ENCODE measurements at regions not wholly inside any gene's neighbourhood (a gene's known extent, or its start where the extent isn't known, plus 50 kb on each side); places are given as distances from the start of the nearest gene placed in this dataset.
"Not testable (repeated sequence)": the region's sequence is repeated elsewhere in the genome, so short reads cannot be mapped to it uniquely, and the experiment has no call there.

DNA sequence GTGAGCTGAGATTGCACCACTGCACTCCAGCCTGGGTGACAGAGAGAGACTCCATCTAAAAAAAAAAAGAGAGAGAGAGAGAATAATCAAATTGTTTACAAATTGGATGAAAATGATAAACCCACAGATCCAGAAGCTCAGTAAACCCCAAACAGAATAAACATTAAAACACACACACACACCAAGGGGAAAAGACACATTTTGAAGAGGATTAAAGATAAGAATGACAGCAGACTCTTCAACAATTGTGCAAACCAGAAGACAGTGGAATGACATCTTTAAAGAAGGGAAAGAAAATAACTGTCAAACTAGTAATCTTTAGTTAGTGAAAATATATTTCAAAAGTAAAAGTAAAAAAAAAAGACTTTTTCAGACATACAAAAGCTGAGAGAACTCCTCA, 64.4 kb upstream of the RPL38 start:
- TF ChIP-seq POLR2A (IDR thresholded peaks at IDR 0.05) (no peak), POLR2AphosphoS5 (IDR thresholded peaks at IDR 0.05) (no peak), EP300 (IDR thresholded peaks at IDR 0.05) (no peak)
- TF ChIP-seq, protein P1, sequence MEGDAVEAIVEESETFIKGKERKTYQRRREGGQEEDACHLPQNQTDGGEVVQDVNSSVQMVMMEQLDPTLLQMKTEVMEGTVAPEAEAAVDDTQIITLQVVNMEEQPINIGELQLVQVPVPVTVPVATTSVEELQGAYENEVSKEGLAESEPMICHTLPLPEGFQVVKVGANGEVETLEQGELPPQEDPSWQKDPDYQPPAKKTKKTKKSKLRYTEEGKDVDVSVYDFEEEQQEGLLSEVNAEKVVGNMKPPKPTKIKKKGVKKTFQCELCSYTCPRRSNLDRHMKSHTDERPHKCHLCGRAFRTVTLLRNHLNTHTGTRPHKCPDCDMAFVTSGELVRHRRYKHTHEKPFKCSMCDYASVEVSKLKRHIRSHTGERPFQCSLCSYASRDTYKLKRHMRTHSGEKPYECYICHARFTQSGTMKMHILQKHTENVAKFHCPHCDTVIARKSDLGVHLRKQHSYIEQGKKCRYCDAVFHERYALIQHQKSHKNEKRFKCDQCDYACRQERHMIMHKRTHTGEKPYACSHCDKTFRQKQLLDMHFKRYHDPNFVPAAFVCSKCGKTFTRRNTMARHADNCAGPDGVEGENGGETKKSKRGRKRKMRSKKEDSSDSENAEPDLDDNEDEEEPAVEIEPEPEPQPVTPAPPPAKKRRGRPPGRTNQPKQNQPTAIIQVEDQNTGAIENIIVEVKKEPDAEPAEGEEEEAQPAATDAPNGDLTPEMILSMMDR (IDR thresholded peaks at IDR 0.05): no peak
- H3K36me3 ChIP-seq: no peaks in the 10 kb centered on the region
- H3K4me1 ChIP-seq: no peaks in the 10 kb centered on the region
- no peak overlapping the region for H3K4me3 ChIP-seq
- H3K27ac ChIP-seq: no peak overlapping the region
- H3K9me3 ChIP-seq: peaks cover 0 to 40% (median 0%) of the 10 kb centered on the region in 3 donors
- no peak for ATAC-seq
- peaks cover 23% of the 10 kb centered on the region for H3K27me3 ChIP-seq

DNA sequence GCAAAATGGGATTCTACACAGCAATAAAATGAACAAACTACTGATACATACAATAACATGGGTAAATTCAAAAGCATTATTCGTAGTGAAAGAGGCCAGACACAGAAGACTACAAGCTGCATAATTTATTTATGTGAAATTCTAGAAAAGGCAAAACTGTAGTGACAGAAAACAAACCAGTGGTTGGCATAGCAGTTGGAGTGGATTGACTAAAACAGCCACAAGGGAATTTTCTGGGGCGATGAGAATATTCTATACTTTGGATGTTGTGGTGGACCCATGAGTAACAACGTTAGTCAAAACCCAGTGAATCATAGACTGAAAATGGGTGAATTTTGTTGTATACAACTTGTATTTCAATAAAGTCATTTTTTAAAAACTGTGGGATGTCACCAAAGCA, 63.2 kb upstream of the RPL38 start:
- H3K4me1 ChIP-seq: no peaks in the 10 kb centered on the region
- ATAC-seq: no peak

DNA sequence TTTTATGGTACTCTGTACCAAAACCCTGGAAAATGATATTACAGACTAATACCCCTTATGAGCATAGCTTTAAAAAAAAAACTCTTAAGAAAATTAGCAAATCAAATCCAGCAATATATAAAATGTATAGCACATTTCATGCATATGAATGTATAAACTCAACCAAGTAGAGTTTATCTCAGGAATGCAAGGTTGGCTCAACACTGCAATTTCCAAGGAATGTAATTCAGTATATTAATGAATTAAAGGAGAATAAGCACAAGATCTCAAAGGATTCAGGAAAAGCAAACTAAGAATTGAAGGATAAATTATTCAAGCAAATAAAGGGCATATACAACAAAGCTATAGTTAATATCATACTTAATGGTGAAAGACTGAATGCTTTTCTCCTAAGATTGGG, 61.9 kb upstream of the RPL38 start:
- no peaks in the 10 kb centered on the region for H3K4me1 ChIP-seq
- TF ChIP-seq POLR2A (IDR thresholded peaks at IDR 0.05) (no peak), EP300 (IDR thresholded peaks at IDR 0.05) (no peak), POLR2AphosphoS5 (IDR thresholded peaks at IDR 0.05) (no peak)
- TF ChIP-seq, protein P1 (IDR thresholded peaks at IDR 0.05): no peak
- no peak overlapping the region for H3K27ac ChIP-seq
- ATAC-seq: no peak
- H3K27me3 ChIP-seq: peaks cover 15% of the 10 kb centered on the region
- peaks cover 0 to 40% (median 0%) of the 10 kb centered on the region in 3 donors for H3K9me3 ChIP-seq
- H3K4me3 ChIP-seq: no peak overlapping the region
- H3K36me3 ChIP-seq: no peaks in the 10 kb centered on the region

More for the DNA sequence above, 63.2 kb upstream of the RPL38 start:
- H3K9me3 ChIP-seq: peaks cover 0 to 40% (median 0%) of the 10 kb centered on the region in 3 donors
- H3K36me3 ChIP-seq: no peaks in the 10 kb centered on the region
- 79 to 85% methylated on average over 2 to 3 of the region's 3 CpGs for WGBS, 2 donors (ENCODE audit: low coverage in 1 of 2)
- no peak overlapping the region for H3K4me3 ChIP-seq
- H3K27ac ChIP-seq: no peak overlapping the region
- TF ChIP-seq, protein P1 (IDR thresholded peaks at IDR 0.05): no peak
- TF ChIP-seq POLR2AphosphoS5 (IDR thresholded peaks at IDR 0.05) (no peak), POLR2A (IDR thresholded peaks at IDR 0.05) (no peak)
- H3K27me3 ChIP-seq: peaks cover 12% of the 10 kb centered on the region

DNA sequence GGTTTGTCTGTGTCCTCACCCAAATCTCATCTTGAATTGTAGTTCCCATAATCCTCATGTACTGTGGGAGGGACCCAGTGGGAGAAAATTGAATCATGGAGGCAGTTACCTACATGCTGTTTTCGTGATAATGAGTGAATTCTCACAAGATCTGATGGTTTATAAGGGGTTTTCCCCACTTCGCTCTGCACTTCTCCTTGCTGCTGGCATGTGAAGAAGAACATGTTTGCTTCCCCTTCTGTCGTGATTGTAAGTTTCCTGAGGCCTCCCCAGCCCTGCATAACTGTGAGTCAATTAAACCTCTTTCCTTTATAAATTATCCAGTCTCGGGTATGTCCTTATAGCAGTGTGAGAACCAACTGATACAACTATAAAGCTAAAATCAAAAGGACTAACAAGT, 60.2 kb upstream of the RPL38 start:
- Histone ChIP-seq H3K27me3 (peaks cover 25% of the 10 kb centered on the region), H3K9me3 (peaks cover 0 to 40% (median 0%) of the 10 kb centered on the region in 3 donors)
- not testable (repeated sequence) for H3K4me1 ChIP-seq, H3K27ac ChIP-seq, ATAC-seq, H3K4me3 ChIP-seq, H3K36me3 ChIP-seq
- WGBS, 2 donors (ENCODE audit: low coverage in 1 of 2): 83 to 85% methylated on average over 4 of the region's 4 CpGs

DNA sequence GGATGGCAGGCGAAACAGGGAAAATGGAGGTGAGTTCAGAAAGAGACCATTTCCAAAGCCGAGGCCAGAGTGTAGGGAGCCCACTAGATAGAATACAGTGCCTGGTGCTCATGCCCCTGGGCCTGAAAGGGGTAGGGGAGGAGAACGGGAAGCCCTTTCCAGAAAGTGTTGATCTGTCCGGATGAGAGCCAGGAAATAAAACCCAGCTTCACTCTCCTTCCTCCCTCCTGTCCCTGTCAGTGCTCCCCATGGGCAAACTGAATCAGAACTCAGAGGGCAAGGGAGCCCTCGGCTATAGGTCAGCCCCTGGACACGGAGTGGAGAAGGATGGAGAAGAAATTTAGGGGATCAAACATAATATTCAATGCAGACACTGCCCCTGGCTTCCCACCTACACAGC, 57.7 kb upstream of the RPL38 start:
- Histone ChIP-seq H3K4me3 (no peak overlapping the region), H3K9me3 (peaks cover 0 to 32% (median 0%) of the 10 kb centered on the region in 3 donors), H3K36me3 (no peaks in the 10 kb centered on the region), H3K27ac (no peak overlapping the region), H3K4me1 (no peaks in the 10 kb centered on the region), H3K27me3 (peaks cover 44% of the 10 kb centered on the region)
- TF ChIP-seq POLR2AphosphoS5 (IDR thresholded peaks at IDR 0.05): no peak
- no peak for TF ChIP-seq POLR2A (IDR thresholded peaks at IDR 0.05)
- TF ChIP-seq EP300 (IDR thresholded peaks at IDR 0.05): no peak
- TF ChIP-seq, protein P1 (IDR thresholded peaks at IDR 0.05): no peak
- WGBS, 2 donors (ENCODE audit: low coverage in 1 of 2): 58 to 60% methylated on average over 2 to 4 of the region's 6 CpGs
- ATAC-seq: no peak

DNA sequence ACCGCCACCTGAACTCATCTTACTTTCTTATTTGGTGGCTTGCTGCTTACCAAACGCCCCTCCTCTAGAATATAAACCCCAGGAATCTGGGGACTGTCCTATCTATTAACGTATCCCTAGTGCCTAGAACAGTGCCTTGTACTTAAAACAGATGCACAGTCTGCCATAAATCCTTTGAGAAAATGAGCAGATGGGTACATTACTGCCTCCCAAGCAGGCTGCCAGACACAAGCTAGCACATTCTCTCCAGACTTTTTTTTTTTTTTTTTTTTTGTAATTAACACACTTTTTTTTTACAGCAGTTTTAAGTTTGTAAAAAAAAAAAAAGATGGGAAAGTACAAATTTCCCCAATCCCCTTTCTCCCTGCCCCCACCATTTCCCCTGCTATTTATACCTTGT, 57.3 kb upstream of the RPL38 start:
- Histone ChIP-seq H3K27ac (no peak overlapping the region), H3K4me1 (no peaks in the 10 kb centered on the region), H3K36me3 (no peaks in the 10 kb centered on the region), H3K27me3 (peaks cover 45% of the 10 kb centered on the region), H3K9me3 (peaks cover 0 to 28% (median 0%) of the 10 kb centered on the region in 3 donors), H3K4me3 (no peak overlapping the region)
- ATAC-seq: no peak
- 62 to 79% methylated on average over 3 of the region's 3 CpGs for WGBS, 2 donors (ENCODE audit: low coverage in 1 of 2)
- TF ChIP-seq EP300 (IDR thresholded peaks at IDR 0.05): no peak
- no peak for TF ChIP-seq POLR2AphosphoS5 (IDR thresholded peaks at IDR 0.05)
- TF ChIP-seq, protein P1 (IDR thresholded peaks at IDR 0.05): no peak
- TF ChIP-seq POLR2A (IDR thresholded peaks at IDR 0.05): no peak
